NCI-H146 (cell line): ENCODE measurements at regions not wholly inside any gene's neighbourhood (a gene's known extent, or its start where the extent isn't known, plus 50 kb on each side); places are given as distances from the start of the nearest gene placed in this dataset.

Experiments
- DNase-seq: peaks from one replicate; lab custom pipeline; 2025; lab: John Stamatoyannopoulos, UW

GRCh38 chr1:239008568-239008967, 377.8 kb upstream of the CHRM3 start:
- DNase-seq, result no peak

GRCh38 chr1:239006276-239006675, 380.1 kb upstream of the CHRM3 start:
- DNase-seq, result no peak

DNA sequence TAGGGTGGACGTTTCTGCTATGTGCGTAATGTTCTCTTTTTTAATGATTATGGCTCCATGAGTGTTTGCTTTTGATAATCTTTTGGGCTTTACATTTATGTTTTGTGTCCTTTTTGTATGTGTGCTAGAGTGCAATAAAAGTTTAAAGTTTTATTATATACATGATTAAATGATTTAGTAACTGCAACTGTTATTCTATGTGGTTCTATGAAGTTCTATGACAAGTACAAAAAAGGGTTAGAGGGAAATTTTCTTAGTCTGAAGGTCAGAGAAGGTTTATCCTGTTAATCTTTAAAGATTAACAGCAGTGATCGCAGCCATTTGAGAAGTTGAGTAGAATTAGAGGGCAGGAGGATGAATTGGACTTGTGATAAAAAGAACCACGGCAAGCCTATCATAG, 386.4 kb upstream of the CHRM3 start:
- no peak for DNase-seq

GRCh38 chr1:238998577-238998976, 387.8 kb upstream of the CHRM3 start:
- no peak for DNase-seq

GRCh38 chr1:238991765-238992495, 394.4 kb upstream of the CHRM3 start:
- DNase-seq, result no peak

GRCh38 chr1:238985312-238985711, 401.1 kb upstream of the CHRM3 start:
- DNase-seq, result no peak

DNA sequence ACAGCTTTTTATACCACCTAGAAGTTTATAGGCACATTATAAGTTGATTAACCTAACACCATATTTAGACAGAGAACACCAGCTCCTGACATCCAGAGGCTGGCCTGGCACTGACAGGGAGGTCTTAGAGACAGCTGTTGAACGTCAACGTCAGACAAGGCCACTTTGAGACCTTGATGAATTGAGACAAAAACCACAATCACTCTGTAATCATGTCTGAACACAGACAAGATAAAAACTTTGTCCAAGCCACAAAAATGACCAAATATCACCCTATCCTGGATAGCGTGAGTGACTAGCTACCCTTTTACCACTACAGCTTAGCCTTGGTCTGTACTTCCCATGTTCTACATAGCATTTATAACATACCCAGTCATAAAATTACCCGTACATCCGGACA, 403.6 kb upstream of the CHRM3 start:
- DNase-seq, result no peak

DNA sequence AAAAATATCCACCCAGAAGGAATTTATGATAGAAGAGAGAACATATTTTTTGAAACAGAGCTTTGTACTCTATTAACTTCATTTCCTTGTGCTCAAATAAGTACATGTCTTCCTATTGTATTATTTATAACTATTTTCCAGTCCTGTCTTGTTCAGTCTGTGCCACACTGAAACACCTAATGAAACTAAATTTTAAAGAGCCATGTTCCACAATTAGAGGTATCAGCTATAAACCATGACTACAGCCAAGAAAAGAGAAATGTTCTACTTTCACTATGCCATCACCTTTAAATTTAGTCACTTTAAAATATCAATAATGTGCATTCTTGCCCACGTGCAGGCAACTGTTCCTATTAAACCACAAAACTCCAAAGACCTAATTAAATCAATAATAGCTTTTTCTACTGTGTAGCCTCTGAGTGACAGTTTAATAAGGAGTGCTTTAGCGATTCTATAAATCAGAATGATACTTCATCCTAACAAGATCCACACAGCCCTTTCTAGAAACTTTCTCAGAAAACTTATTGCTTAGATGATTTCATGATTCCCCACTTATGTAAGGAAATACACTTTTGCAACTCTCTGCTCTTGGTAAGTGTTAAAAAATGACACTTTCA, 404.9 kb upstream of the CHRM3 start:
- DNase-seq, result no peak

DNA sequence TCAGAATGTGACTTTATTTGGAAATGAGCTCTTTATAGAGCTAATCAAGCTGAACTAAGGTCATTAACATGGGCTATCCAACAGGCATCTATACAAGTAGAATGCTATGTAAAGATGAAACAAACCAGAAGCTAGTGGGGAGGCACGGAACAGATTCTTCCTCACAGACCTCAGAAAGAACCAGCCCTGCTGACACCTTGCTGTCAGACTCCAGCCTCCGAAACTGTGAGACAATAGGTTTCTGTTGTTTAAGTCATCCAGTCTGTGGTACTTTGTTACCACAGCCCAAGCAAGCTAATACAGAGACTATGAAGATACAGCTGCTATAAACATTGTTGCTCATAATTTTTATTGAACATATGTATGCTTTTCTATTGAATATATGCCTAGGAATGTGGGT, 406.3 kb upstream of the CHRM3 start:
- no peak for DNase-seq

DNA sequence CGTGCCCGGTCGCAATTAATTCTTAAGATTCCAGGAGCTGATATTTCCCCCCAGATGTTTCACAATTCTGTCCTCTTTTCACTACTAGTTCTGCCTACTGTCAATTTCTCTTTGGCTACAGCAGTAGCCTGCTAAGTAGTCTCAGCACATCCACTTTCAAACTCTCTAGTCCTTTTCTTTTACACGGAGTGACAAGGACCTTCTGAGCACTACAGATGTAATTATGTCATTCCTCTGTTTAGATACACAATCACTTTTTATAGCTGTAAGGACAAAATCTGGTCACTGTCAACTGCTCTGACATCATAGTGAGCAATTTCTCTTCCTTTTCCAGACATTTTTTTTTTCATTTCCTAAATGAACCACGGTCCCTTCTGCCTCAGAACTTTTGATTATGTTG, 421.7 kb upstream of the CHRM3 start:
- no peak for DNase-seq

DNA sequence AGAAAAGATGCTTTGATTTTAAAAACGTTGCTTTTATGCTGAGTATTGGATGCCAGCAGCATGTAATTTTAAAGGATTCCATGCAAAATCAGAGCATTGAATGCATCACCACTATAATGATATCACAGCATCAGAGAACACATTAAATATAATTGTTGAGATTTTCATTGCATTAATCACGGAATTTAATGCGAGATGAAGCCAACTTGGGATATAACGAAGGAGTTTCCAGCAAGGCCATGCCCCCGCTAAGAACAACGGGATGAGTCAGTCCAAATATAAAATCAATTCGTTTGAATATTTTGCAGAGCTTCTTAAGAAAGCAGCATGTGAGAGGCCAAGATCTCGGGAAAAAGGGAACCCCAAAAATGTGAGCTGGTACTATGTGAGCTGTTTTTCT, 423.4 kb upstream of the CHRM3 start:
- DNase-seq, result no peak

DNA sequence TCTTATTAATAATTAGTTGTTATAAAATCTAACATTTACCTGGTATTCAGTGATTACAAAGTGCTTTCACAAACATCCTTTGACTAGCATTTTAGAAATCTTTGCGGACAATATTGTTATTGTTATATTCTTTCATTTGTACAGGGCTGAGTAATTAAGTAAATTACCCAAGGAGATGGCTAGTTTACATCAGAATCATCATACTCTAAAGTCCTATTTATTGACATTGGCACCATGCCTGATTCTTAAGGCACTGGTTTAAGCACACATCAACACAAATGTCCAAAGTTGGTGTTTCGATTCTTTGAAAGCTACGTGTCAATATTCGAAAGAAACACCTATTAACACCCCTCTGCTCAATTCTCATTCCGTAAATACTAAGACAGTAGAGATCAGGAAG, 424.6 kb upstream of the CHRM3 start:
- no peak for DNase-seq

DNA sequence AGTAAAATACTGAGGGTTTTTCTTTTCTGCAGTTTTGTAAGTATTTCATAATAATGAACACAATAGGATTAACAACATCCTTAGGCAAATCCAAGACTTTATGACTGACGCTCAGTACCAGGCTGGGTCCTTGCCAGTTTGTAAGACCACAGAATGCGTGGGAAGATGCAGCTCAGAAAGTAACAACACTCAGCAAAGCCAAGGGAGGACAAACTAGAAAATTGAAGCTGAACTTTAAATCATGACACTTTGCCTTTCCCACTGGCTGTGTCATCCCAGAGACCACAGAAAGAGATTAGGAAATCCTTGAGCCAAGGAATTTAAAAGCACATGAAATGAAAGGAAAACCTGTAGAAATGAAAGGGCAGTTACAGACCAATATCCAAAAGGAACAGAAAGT, 426.3 kb upstream of the CHRM3 start:
- DNase-seq, result no peak

- no peak for DNase-seq
These were observed 430.4 kb upstream of the CHRM3 start for GRCh38 chr1:238955934-238956333.

DNA sequence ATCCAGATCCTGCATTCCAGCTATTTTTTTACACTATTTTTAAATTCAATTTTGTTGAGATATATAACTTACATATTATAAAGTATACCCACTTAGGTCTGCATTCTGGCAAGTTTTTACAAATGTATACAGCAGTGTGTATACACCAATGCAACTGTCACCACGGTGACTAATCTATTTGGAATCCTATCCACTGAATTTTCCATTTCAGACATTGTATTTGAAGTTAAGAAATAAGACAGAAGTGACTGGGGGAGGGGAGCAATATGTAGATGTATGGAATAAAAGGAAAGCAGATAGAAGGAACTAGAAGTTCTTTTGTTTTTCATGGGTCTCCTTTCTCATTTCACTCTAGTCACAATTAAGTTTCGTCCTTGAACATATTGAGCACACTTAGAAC, 431.5 kb upstream of the CHRM3 start:
- DNase-seq, result no peak

DNA sequence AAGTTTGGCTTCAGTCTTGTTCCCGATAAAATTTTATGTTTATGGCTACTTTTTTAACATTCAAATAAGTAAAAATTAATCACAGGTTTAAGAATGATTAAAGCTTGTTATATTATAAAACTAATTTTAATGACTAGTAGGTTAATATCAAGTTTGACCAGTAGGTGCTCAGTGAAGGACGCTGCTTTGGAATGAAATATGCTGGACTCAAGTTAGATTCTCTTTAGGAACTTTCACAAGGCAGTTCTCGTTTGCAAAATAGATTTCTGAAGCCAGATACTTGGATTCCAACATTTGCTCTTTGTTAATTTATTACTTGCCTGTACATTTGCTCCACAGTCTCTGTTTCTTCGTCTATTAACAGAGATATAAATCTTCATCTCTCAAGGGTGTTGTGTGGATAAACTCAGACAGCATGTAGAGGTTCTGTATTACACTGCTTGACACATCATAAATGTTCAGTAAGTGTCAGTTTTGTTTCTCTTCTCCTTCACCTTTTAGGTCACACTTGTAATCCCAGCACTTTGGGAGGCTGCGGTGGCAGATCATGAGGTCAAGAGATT, 432.8 kb upstream of the CHRM3 start:
- no peak for DNase-seq

- DNase-seq, result peak; percentile 0
These were observed 434.6 kb upstream of the CHRM3 start for GRCh38 chr1:238951809-238952208.

DNA sequence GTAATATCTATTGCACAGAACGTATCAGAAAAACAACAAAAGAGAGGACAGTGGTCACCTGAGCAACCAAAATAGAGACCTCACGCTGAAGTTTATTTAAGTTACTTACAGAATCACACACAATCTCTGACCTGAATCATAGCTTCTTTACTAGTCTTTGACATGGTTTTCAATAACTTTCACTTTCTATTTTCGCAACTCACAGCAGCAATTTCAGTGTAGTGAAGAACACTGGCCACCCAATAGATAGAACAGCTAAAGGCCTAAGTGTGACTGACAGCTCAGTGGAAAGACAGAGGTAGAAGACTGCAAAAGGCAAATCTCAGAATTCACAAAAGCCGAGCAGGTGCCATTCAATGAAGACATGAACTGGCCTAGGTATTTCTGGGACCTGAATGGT, 435.6 kb upstream of the CHRM3 start:
- no peak for DNase-seq

DNA sequence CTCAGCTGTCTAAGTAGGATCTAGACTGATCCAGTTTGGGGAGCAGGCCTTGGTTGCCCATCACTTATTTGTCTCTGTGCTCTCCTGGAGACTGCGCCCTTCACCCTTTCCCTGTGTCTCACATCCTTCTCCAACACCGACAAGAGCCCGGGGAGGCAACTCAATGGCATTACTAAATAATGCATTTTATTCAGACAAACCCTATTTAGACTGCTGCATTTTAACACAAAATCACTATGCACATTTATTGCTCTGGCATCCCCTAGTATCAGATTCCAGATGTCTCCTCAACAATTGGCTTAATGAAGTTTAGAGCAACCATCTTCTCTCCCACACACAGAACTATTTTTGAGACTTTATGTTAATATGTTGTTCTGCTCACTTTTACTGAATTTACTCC, 436.4 kb upstream of the CHRM3 start:
- DNase-seq, result no peak

GRCh38 chr1:238944028-238944427, 442.3 kb upstream of the CHRM3 start:
- no peak for DNase-seq

GRCh38 chr1:238927899-238928298, 458.5 kb upstream of the CHRM3 start:
- DNase-seq, result no peak

GRCh38 chr1:238916828-238917227, 469.5 kb upstream of the CHRM3 start:
- no peak for DNase-seq

GRCh38 chr1:238914346-238914745, 472.0 kb upstream of the CHRM3 start:
- no peak for DNase-seq

GRCh38 chr1:238913210-238913609, 473.2 kb upstream of the CHRM3 start:
- no peak for DNase-seq
